ENCODE measurements at regions not wholly inside any gene's neighbourhood (a gene's known extent, or its start where the extent isn't known, plus 50 kb on each side); places are given as distances from the start of the nearest gene placed in this dataset.

GRCh38 chr1:177833631-177834030 lies 136.2 kb downstream of the SEC16B start:
- Histone ChIP-seq H3K36me3 (replicated peaks in 1 of 2) (no peaks in the 10 kb centered on the region), H3K27me3 (no peaks in the 10 kb centered on the region), H3K27ac (no peak overlapping the region), H3K4me3 (no peak overlapping the region), H3K4me1 (replicated peaks in 1 of 2) (no peaks in the 10 kb centered on the region), H3K9me3 (replicated peaks in 1 of 3) (no peaks in the 10 kb centered on the region)
- no peak for DNase-seq
- no peak for TF ChIP-seq POLR2A (IDR thresholded peaks at IDR 0.05)
- TF ChIP-seq CTCF (IDR thresholded peaks at IDR 0.05): no peak
- WGBS, 4 donors: 53 to 64% (median 58%) methylated on average over 3 of the region's 3 CpGs
- intact Hi-C loops (cut with DNase I): no loop called here

- H3K27ac ChIP-seq: no peak overlapping the region
- H3K27me3 ChIP-seq: no peaks in the 10 kb centered on the region
- intact Hi-C loops (cut with DNase I): no loop called here
- H3K9me3 ChIP-seq (replicated peaks in 1 of 3): no peaks in the 10 kb centered on the region
- no peak for DNase-seq
- 81 to 93% (median 86%) methylated on average over 4 of the region's 4 CpGs for WGBS, 4 donors
- no peak for TF ChIP-seq CTCF (IDR thresholded peaks at IDR 0.05)
- TF ChIP-seq POLR2A (IDR thresholded peaks at IDR 0.05): no peak
- no peaks in the 10 kb centered on the region for H3K36me3 ChIP-seq (replicated peaks in 1 of 2)
- no peaks in the 10 kb centered on the region for H3K4me1 ChIP-seq (replicated peaks in 1 of 2)
- no peak overlapping the region for H3K4me3 ChIP-seq
Observed at GRCh38 chr1:177830531-177831135, 139.2 kb downstream of the SEC16B start.

- TF ChIP-seq CTCF (IDR thresholded peaks at IDR 0.05) (no peak), POLR2A (IDR thresholded peaks at IDR 0.05) (no peak)
- WGBS, 4 donors: 70 to 88% (median 71%) methylated on average over 6 of the region's 6 CpGs
- intact Hi-C loops (cut with DNase I): no loop called here
Observed at GRCh38 chr1:177825276-177825901, 144.5 kb downstream of the SEC16B start.

GRCh38 chr1:177824508-177824982 lies 145.3 kb downstream of the SEC16B start:
- no peak overlapping the region for H3K27ac ChIP-seq
- no peak overlapping the region for H3K4me3 ChIP-seq
- intact Hi-C loops (cut with DNase I): no loop called here
- TF ChIP-seq CTCF (IDR thresholded peaks at IDR 0.05) (no peak), POLR2A (IDR thresholded peaks at IDR 0.05) (no peak)
- DNase-seq: no peak
- H3K36me3 ChIP-seq (replicated peaks in 1 of 2): no peaks in the 10 kb centered on the region
- 63 to 83% (median 80%) methylated on average over 4 to 5 of the region's 5 CpGs for WGBS, 4 donors
- no peaks in the 10 kb centered on the region for H3K4me1 ChIP-seq (replicated peaks in 1 of 2)
- H3K9me3 ChIP-seq (replicated peaks in 1 of 3): no peaks in the 10 kb centered on the region
- H3K27me3 ChIP-seq: no peaks in the 10 kb centered on the region

More at GRCh38 chr1:177825276-177825901, 144.5 kb downstream of the SEC16B start:
- no peak overlapping the region for H3K27ac ChIP-seq
- H3K36me3 ChIP-seq (replicated peaks in 1 of 2): no peaks in the 10 kb centered on the region
- no peaks in the 10 kb centered on the region for H3K27me3 ChIP-seq
- no peak for DNase-seq
- H3K9me3 ChIP-seq (replicated peaks in 1 of 3): no peaks in the 10 kb centered on the region
- no peak overlapping the region for H3K4me3 ChIP-seq
- no peaks in the 10 kb centered on the region for H3K4me1 ChIP-seq (replicated peaks in 1 of 2)

Measured in adrenal gland (tissue), 9 donors.